K562 (cell line): ENCODE measurements at regions not wholly inside any gene's neighbourhood (a gene's known extent, or its start where the extent isn't known, plus 50 kb on each side); places are given as distances from the start of the nearest gene placed in this dataset.

ENCODE experiments used
- DEAF1 ChIP-seq: fragments of 450-650 bp; formaldehyde crosslinking; IDR thresholded peaks from 2 replicates; pipeline ENCODE4 v1.4.0; 2020; ENCODE audit warnings: mild to moderate bottlenecking, moderate library complexity
- E2F1 ChIP-seq: sonication (generic); formaldehyde crosslinking; IDR thresholded peaks from 2 replicates; pipeline ENCODE4 v1.8.1; 2023; ENCODE audit warnings: mild to moderate bottlenecking, missing genetic modification reagents, moderate library complexity
- ETV1 ChIP-seq: fragments of 450-650 bp; conservative IDR thresholded peaks from 2 replicates; pipeline ENCODE4 v1.6.1; 2016; ENCODE audit warnings: missing genetic modification characterization, control low read depth, low read depth, missing compliant biosample characterization
- FOXP1 ChIP-seq: sonication (generic); formaldehyde crosslinking; IDR thresholded peaks from 2 replicates; pipeline ENCODE4 v1.8.0; 2022; ENCODE audit warnings: mild to moderate bottlenecking, missing genetic modification reagents
- IRF1 ChIP-seq: sonication (generic); formaldehyde crosslinking; IDR thresholded peaks from 2 replicates; pipeline ENCODE4 v1.8.0; 2022; ENCODE audit warnings: missing genetic modification reagents, mild to moderate bottlenecking, borderline replicate concordance
- POLR2AphosphoS2 ChIP-seq: IDR thresholded peaks from 2 replicates; pipeline ENCODE4 v1.6.1; 2012; ENCODE audit warnings: low read length, improper control_type of control experiment
- RAD21 ChIP-seq, 2 experiments: fragments of 250-450 bp in 1 of 2; fragments of 450-650 bp in 1 of 2; sonication (Bioruptor Pico) in 1 of 2; formaldehyde crosslinking in 1 of 2; IDR thresholded peaks in 1 of 2; conservative IDR thresholded peaks in 1 of 2; 2 replicates each; pipeline versions ENCODE4 v1.4.0 to v1.8.0; 2020 to 2022; ENCODE audit warnings: mild to moderate bottlenecking in 2 of 2, moderate library complexity in 1 of 2
- RAD51 ChIP-seq: fragments of 450-650 bp; IDR thresholded peaks from 2 replicates; pipeline ENCODE4 v1.7.1; 2016; ENCODE audit warnings: low read depth, mild to moderate bottlenecking, borderline replicate concordance
- RBM39 ChIP-seq: fragments of 200-400 bp; formaldehyde crosslinking; optimal IDR thresholded peaks from 2 replicates; pipeline ENCODE3; 2018; ENCODE audit warnings: low read depth, low read length
- RNF219 ChIP-seq: fragments of 250-450 bp; sonication (Bioruptor Pico); IDR thresholded peaks from 2 replicates; pipeline ENCODE4 v1.5.0; 2022; ENCODE audit warnings: mild to moderate bottlenecking
- SAP30 ChIP-seq: fragments of 200-600 bp; sonication (generic); IDR thresholded peaks from 2 replicates; pipeline ENCODE4 v1.6.1; 2012; ENCODE audit warnings: borderline replicate concordance, low read depth, mild to moderate bottlenecking, moderate library complexity, low read length, control low read depth, inconsistent platforms; ENCODE audit not compliant: insufficient read depth, poor library complexity, severe bottlenecking
- SFPQ ChIP-seq: fragments of 200-400 bp; formaldehyde crosslinking; IDR thresholded peaks from 2 replicates; pipeline ENCODE4 v1.6.1; 2017; ENCODE audit warnings: mild to moderate bottlenecking, low read depth, low read length, moderate library complexity
- SIRT6 ChIP-seq: IDR thresholded peaks from one replicate; pipeline ENCODE4 v1.6.1; 2012; ENCODE audit warnings: low read depth, mild to moderate bottlenecking, control low read depth, inconsistent platforms, low read length, moderate library complexity
- SMAD3 ChIP-seq: fragments of 450-650 bp; formaldehyde crosslinking; conservative IDR thresholded peaks from 2 replicates; pipeline ENCODE4 v1.4.0; 2020; ENCODE audit warnings: mild to moderate bottlenecking
- SREBF2 ChIP-seq: sonication (generic); formaldehyde crosslinking; IDR thresholded peaks from 2 replicates; pipeline ENCODE4 v1.4.0; 2020; ENCODE audit warnings: mild to moderate bottlenecking, missing genetic modification reagents
- SRSF3 ChIP-seq: fragments of 200-400 bp; formaldehyde crosslinking; IDR thresholded peaks from 2 replicates; pipeline ENCODE4 v1.6.1; 2016; ENCODE audit warnings: mild to moderate bottlenecking, low read length, moderate library complexity; ENCODE audit not compliant: insufficient read depth
- ZNF24 ChIP-seq: fragments of 450-650 bp; IDR thresholded peaks from 2 replicates; pipeline ENCODE4 v1.6.1; 2016
- ZNF347 ChIP-seq: fragments of 450-650 bp; formaldehyde crosslinking; IDR thresholded peaks from 2 replicates; pipeline ENCODE4 v1.4.0; 2020; ENCODE audit warnings: low read depth, mild to moderate bottlenecking, moderate library complexity
- ZNF561 ChIP-seq: fragments of 450-650 bp; formaldehyde crosslinking; conservative IDR thresholded peaks from 2 replicates; pipeline ENCODE4 v1.4.0; 2020; ENCODE audit warnings: mild to moderate bottlenecking, moderate library complexity

- TF ChIP-seq E2F1 (CRISPR knock-in tag) (no peak), RNF219 (CRISPR knock-in tag) (no peak), SREBF2 (CRISPR knock-in tag) (no peak), ZNF24 (no peak), ZNF561 (no peak), SIRT6 (no peak), ETV1 (peak; percentile 85), RAD51 (no peak), SAP30 (no peak), SMAD3 (CRISPR knock-in tag) (no peak), FOXP1 (CRISPR knock-in tag) (no peak; the same call in 1 of the 2 replicates), IRF1 (no peak), SFPQ (no peak), SRSF3 (no peak), ZNF347 (CRISPR knock-in tag) (no peak), RAD21 (CRISPR knock-in tag; conservative IDR thresholded peaks at IDR 0.05 in 1 of 2, IDR thresholded peaks at IDR 0.05 in 1 of 2) (peak; percentile 99), DEAF1 (CRISPR knock-in tag) (peak; percentile 98), RBM39 (peak; percentile 73), POLR2AphosphoS2 (no peak)
These were observed 105.1 kb upstream of the PDE4B start (continued) for GRCh38 chr1:65687428-65688214.
